ENCODE measurements at regions not wholly inside any gene's neighbourhood (a gene's known extent, or its start where the extent isn't known, plus 50 kb on each side); places are given as distances from the start of the nearest gene placed in this dataset.

GRCh38 chr22:48322907-48323306, 1504.8 kb downstream of the BRD1 start:
- Histone ChIP-seq H3K4me1 (no peaks in the 10 kb centered on the region), H3K36me3 (no peaks in the 10 kb centered on the region), H3K27ac (no peak overlapping the region), H3K4me3 (no peak overlapping the region), H3K27me3 (no peaks in the 10 kb centered on the region), H3K9me3 (peaks cover 0 to 19% of the 10 kb centered on the region in 2 donors)
- TF ChIP-seq CTCF (IDR thresholded peaks at IDR 0.05): no peak
- no peak for DNase-seq (ENCODE audit: low spot score)

- TF ChIP-seq CTCF (IDR thresholded peaks at IDR 0.05): no peak
- Histone ChIP-seq H3K27me3 (no peaks in the 10 kb centered on the region), H3K36me3 (no peaks in the 10 kb centered on the region), H3K4me1 (no peaks in the 10 kb centered on the region), H3K27ac (no peak overlapping the region), H3K9me3 (peaks cover 0 to 19% of the 10 kb centered on the region in 2 donors), H3K4me3 (no peak overlapping the region)
- no peak for DNase-seq (ENCODE audit: low spot score)
Observed at GRCh38 chr22:48321986-48322545, 1505.6 kb downstream of the BRD1 start.

- Histone ChIP-seq H3K9me3 (peaks cover 0 to 19% of the 10 kb centered on the region in 2 donors), H3K27ac (no peak overlapping the region), H3K4me1 (no peaks in the 10 kb centered on the region), H3K27me3 (no peaks in the 10 kb centered on the region), H3K4me3 (no peak overlapping the region), H3K36me3 (no peaks in the 10 kb centered on the region)
- DNase-seq (ENCODE audit: low spot score): no peak
- no peak for TF ChIP-seq CTCF (IDR thresholded peaks at IDR 0.05)
Observed at GRCh38 chr22:48320683-48321451, 1506.8 kb downstream of the BRD1 start.

GRCh38 chr22:48320048-48320682, 1507.5 kb downstream of the BRD1 start:
- no peak for TF ChIP-seq CTCF (IDR thresholded peaks at IDR 0.05)
- H3K27me3 ChIP-seq: no peaks in the 10 kb centered on the region
- no peak for DNase-seq (ENCODE audit: low spot score)
- peaks cover 0 to 12% of the 10 kb centered on the region in 2 donors for H3K9me3 ChIP-seq
- H3K27ac ChIP-seq: no peak overlapping the region
- H3K4me1 ChIP-seq: no peaks in the 10 kb centered on the region
- no peak overlapping the region for H3K4me3 ChIP-seq
- no peaks in the 10 kb centered on the region for H3K36me3 ChIP-seq

GRCh38 chr22:48319321-48320047, 1508.2 kb downstream of the BRD1 start:
- Histone ChIP-seq H3K4me1 (no peaks in the 10 kb centered on the region), H3K27me3 (no peaks in the 10 kb centered on the region), H3K36me3 (no peaks in the 10 kb centered on the region), H3K27ac (no peak overlapping the region), H3K9me3 (peaks cover 0 to 5% of the 10 kb centered on the region in 2 donors), H3K4me3 (no peak overlapping the region)
- no peak for TF ChIP-seq CTCF (IDR thresholded peaks at IDR 0.05)
- no peak for DNase-seq (ENCODE audit: low spot score)

Data from right atrium auricular region (tissue), 2 donors.